Calu3 (cell line): ENCODE measurements at regions not wholly inside any gene's neighbourhood (a gene's known extent, or its start where the extent isn't known, plus 50 kb on each side); places are given as distances from the start of the nearest gene placed in this dataset.
"Not testable (repeated sequence)": the region's sequence is repeated elsewhere in the genome, so short reads cannot be mapped to it uniquely, and the experiment has no call there.

Experiments
- BruUV-seq: library from RNA; stranded (reverse); fragments of 400-500 nt; replicated peaks from 2 replicates; lab custom pipeline; 2021; lab: Mats Ljungman, UMichigan
- CTCF ChIA-PET: fragments of 300-600 bp; sonication (Branson Sonifier 250); formaldehyde crosslinking; loops from one replicate; lab custom pipeline; 2022; ENCODE audit warnings: antibody characterized with exemption; lab: Charles Lee
- DNase-seq: peaks from one replicate; pipeline ENCODE4 v3.0.0; 2022
- H3K27ac Mint-ChIP-seq: one replicate; pipeline ENCODE4 v1.8.0; 2022; ENCODE audit warnings: mixed read lengths; ENCODE audit not compliant: unreplicated experiment
- H3K27me3 Mint-ChIP-seq: one replicate; pipeline ENCODE4 v1.8.0; 2022; ENCODE audit warnings: mixed read lengths; ENCODE audit not compliant: unreplicated experiment
- H3K36me3 Mint-ChIP-seq: one replicate; pipeline ENCODE4 v1.8.0; 2022; ENCODE audit warnings: mild to moderate bottlenecking, moderate library complexity, mixed read lengths; ENCODE audit not compliant: insufficient read depth, unreplicated experiment
- H3K4me1 Mint-ChIP-seq: one replicate; pipeline ENCODE4 v1.8.0; 2022; ENCODE audit warnings: mild to moderate bottlenecking, low read depth, mixed read lengths; ENCODE audit not compliant: unreplicated experiment
- H3K4me3 Mint-ChIP-seq: one replicate; pipeline ENCODE4 v1.8.0; 2022; ENCODE audit warnings: mild to moderate bottlenecking, low read depth, moderate library complexity, mixed read lengths; ENCODE audit not compliant: unreplicated experiment
- H3K9me3 Mint-ChIP-seq: one replicate; pipeline ENCODE4 v1.8.0; 2022; ENCODE audit warnings: low read depth, mixed read lengths; ENCODE audit not compliant: unreplicated experiment
- intact Hi-C: fragments of 100-400 bp; cut with micrococcal nuclease; formaldehyde crosslinking; loops from one replicate; pipeline ENCODE4 v1.10.0; 2022; ENCODE audit not compliant: unreplicated experiment
- TF ChIP-seq, protein P1 (sequence below): fragments of 200-600 bp; IDR thresholded peaks from one replicate; pipeline ENCODE4 v1.8.0; 2022; ENCODE audit warnings: antibody characterized with exemption; ENCODE audit not compliant: unreplicated experiment

DNA sequence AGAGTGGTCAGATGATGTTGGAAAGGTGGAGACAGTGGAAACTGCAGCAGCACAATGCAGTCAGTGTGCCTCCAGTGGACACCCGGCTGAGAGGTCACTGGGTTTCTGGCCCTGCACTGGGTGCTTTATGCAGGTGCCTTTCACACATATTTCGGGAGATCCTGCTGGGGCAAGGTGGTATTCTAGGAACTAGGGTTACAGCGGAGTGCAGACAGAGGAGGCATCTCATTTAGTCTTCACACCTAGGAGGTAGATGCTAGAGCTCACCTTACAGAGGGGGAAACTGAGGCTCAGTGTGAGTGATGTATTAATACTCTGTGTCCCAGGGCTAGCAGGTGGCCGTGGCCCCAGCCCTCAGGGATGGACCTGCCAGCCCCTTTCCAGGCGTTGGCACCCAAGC is 103.9 kb upstream of the KCTD7 start:
- no peaks in the 10 kb centered on the region for H3K4me1 Mint-ChIP-seq

DNA sequence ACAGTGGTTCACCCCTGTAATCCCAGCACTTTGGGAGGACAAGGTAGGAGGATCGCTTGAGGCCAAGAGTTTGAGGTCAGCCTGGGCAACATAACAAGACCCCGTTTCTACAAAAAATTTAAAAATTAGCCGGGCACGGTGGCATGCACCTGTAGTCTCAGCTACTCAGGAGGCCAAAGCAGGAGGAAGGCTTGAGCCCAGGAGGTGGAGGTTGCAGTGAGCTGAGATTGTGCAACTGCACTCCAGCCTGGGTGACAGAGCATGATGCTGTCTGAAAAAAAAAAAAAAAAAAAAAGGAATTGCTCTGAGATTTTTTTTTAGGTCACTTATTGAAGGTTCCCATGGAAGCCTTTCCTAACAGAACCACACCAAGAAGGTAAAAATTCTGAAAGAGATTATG is 101.9 kb upstream of the KCTD7 start:
- H3K27me3 Mint-ChIP-seq, H3K4me1 Mint-ChIP-seq, intact Hi-C loops, H3K9me3 Mint-ChIP-seq, BruUV-seq, DNase-seq, H3K27ac Mint-ChIP-seq, H3K4me3 Mint-ChIP-seq: not testable (repeated sequence)
- H3K36me3 Mint-ChIP-seq, result peaks cover 25% of the 10 kb centered on the region
- CTCF ChIA-PET, result interaction anchor here (0.6 kb wide), 1 partner anchor 89 kb away, joined by 4 read pairs; no protein-coding TSS in a partner anchor

More for the DNA sequence above, 103.9 kb upstream of the KCTD7 start:
- TF ChIP-seq, protein P1, sequence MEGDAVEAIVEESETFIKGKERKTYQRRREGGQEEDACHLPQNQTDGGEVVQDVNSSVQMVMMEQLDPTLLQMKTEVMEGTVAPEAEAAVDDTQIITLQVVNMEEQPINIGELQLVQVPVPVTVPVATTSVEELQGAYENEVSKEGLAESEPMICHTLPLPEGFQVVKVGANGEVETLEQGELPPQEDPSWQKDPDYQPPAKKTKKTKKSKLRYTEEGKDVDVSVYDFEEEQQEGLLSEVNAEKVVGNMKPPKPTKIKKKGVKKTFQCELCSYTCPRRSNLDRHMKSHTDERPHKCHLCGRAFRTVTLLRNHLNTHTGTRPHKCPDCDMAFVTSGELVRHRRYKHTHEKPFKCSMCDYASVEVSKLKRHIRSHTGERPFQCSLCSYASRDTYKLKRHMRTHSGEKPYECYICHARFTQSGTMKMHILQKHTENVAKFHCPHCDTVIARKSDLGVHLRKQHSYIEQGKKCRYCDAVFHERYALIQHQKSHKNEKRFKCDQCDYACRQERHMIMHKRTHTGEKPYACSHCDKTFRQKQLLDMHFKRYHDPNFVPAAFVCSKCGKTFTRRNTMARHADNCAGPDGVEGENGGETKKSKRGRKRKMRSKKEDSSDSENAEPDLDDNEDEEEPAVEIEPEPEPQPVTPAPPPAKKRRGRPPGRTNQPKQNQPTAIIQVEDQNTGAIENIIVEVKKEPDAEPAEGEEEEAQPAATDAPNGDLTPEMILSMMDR, result no peak
- Mint-ChIP-seq H3K4me3 (no peak overlapping the region), H3K27me3 (peaks cover 26% of the 10 kb centered on the region), H3K36me3 (peaks cover 25% of the 10 kb centered on the region), H3K27ac (no peak overlapping the region), H3K9me3 (no peaks in the 10 kb centered on the region)
- no peak for DNase-seq
- BruUV-seq, result no TSS peak
- intact Hi-C loops, result no loop called here
- CTCF ChIA-PET, result no interaction called here

DNA sequence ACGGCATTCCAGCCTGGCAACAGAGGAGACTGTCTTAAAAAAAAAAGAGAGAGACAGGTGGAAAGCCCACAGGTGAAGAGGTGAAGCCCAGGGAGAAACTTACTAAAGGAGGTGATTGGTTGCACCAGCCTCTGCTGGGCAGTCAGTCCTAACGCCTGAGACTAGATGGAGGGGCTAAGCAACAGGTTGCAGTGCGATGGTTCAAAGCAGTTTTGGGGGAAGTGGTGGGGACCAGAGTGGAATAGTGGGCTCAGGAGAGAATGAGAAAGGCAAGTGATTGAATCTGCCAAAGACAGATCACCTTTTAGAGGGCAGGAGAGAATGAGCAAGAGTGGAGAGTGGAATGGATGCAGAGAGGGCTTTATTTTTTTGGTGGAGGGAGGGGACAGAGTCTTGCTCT is 100.0 kb upstream of the KCTD7 start:
- Mint-ChIP-seq H3K9me3 (no peaks in the 10 kb centered on the region), H3K36me3 (peaks cover 18% of the 10 kb centered on the region), H3K4me1 (no peaks in the 10 kb centered on the region), H3K27ac (peak overlapping the region; percentile 5), H3K4me3 (no peak overlapping the region), H3K27me3 (no peaks in the 10 kb centered on the region)
- intact Hi-C loops, result no loop called here
- CTCF ChIA-PET, result no interaction called here
- BruUV-seq, result no TSS peak
- no peak for DNase-seq
- TF ChIP-seq, protein P1, result no peak

DNA sequence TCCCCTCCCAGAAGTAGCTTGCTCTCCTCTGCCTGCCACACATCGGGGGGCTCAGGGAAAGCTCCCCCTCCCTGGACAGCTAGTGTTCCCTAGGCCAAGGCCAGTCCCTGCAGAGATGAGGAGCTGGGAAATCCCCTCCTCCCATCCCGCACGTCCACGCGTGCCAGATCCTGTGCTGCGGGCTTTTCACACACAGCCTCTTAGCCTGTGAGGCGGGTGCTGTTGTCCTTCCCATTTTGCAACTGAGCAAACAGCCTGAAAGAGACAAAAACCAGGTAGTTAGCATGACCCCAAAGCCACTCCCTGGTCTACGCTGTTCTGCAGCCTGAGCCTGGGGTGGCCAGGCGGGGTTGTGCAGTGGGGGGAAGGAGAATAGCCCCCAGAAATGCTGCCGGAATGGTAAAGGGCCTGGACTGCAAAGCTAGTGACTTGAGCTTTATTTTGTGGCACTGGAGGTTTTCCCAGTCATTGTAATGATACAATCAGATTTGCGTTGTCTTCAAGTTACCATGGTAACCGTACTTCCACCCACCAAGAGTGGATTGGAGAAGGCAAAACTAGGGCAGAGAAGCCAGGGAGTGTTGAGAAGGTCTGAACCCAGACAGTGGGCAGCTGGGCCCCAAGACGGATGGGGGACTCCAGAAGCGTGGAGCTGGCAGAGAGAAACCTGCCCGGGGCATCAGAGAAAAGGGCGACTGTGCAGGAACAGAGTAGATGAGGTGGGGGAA is 98.6 kb upstream of the KCTD7 start:
- no peak for DNase-seq
- intact Hi-C loops, result no loop called here
- TF ChIP-seq, protein P1, result no peak
- CTCF ChIA-PET, result interaction anchor here (0.7 kb wide), 1 partner anchor 37 kb away, joined by 3 read pairs; no protein-coding TSS in a partner anchor
- Mint-ChIP-seq H3K27me3 (no peaks in the 10 kb centered on the region), H3K9me3 (no peaks in the 10 kb centered on the region), H3K4me1 (no peaks in the 10 kb centered on the region), H3K36me3 (peaks cover 11% of the 10 kb centered on the region), H3K4me3 (no peak overlapping the region), H3K27ac (no peak overlapping the region)
- BruUV-seq, result no TSS peak
